Vagina (tissue), 2 donors: ENCODE measurements at regions not wholly inside any gene's neighbourhood (a gene's known extent, or its start where the extent isn't known, plus 50 kb on each side); places are given as distances from the start of the nearest gene placed in this dataset.

Experiments used
- CTCF ChIP-seq, 3 experiments: fragments of 450-650 bp in 2 of 3; fragments of 200-600 bp in 1 of 3; sonication (generic) in 1 of 3; IDR thresholded peaks; one replicate each; pipeline ENCODE4 v1.5.1; 2017 to 2019; ENCODE audit warnings: antibody characterized with exemption in 3 of 3, mild to moderate bottlenecking in 2 of 3, moderate library complexity in 2 of 3
- POLR2A ChIP-seq, 2 donors: fragments of 450-650 bp; IDR thresholded peaks; one replicate each; pipeline ENCODE4 v1.6.1; 2017; ENCODE audit warnings: antibody characterized with exemption in 2 of 2, mild to moderate bottlenecking in 2 of 2, moderate library complexity in 2 of 2
- POLR2AphosphoS5 ChIP-seq, 2 donors: sonication (generic); formaldehyde crosslinking; IDR thresholded peaks; one replicate each; pipeline ENCODE4 v1.9.0; 2017; ENCODE audit warnings: antibody characterized with exemption in 2 of 2, mild to moderate bottlenecking in 2 of 2, low read depth in 1 of 2; ENCODE audit not compliant: insufficient read depth in 1 of 2

DNA sequence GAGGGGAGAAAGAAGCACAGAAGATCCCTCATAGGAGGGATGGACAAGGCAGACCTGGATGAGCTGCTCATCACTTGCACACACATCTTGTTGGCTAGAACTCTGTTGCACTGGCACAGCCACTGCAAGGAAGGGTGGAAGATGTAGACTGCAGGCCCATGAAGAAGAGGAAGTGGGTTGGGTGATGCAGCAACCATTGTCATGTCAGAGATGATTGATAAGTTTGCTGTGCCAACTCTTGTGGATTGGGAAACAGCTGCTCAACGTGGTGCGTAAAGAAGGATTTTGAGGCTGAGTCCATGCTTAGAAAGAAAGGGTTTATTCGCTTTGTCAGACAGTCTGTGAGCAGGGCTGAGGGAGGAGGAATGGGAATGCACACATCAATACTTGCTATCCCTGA lies 161.4 kb upstream of the MPHOSPH6 start:
- TF ChIP-seq POLR2A (IDR thresholded peaks at IDR 0.05) (no peak), CTCF (IDR thresholded peaks at IDR 0.05) (no peak), POLR2AphosphoS5 (IDR thresholded peaks at IDR 0.05; ENCODE audit: insufficient read depth in 1 of 2, low read depth in 1 of 2) (no peak)
